PC-3 (cell line): ENCODE measurements at regions not wholly inside any gene's neighbourhood (a gene's known extent, or its start where the extent isn't known, plus 50 kb on each side); places are given as distances from the start of the nearest gene placed in this dataset.

Source experiments
- ATAC-seq: fragments of 200-7000 bp; cut with Tn5 transposase; 2 replicates; pipeline ENCODE4 v1.9.1; 2020; ENCODE audit warnings: mild to moderate bottlenecking, moderate library complexity
- BruUV-seq: library from RNA; stranded (reverse); fragments of 400-500 nt; replicated peaks from 2 replicates; lab custom pipeline; 2021; lab: Mats Ljungman, UMichigan
- CTCF ChIA-PET: fragments of 300-600 bp; sonication (Branson Sonifier 250); formaldehyde crosslinking; loops from one replicate; lab custom pipeline; 2022; ENCODE audit warnings: antibody characterized with exemption; lab: Charles Lee
- POLR2A ChIA-PET: fragments of 300-600 bp; sonication (Branson Sonifier 250); formaldehyde crosslinking; loops from one replicate; lab custom pipeline; 2022; ENCODE audit warnings: antibody characterized with exemption; ENCODE audit not compliant: unreplicated experiment; lab: Charles Lee
- DNase-seq: peaks from one replicate; pipeline ENCODE4 v3.0.0-alpha.2; 2015
- H2AFZ ChIP-seq: fragments of 300-600 bp; sonication (generic); 2 replicates; pipeline ENCODE4 v1.6.0; 2016; ENCODE audit warnings: antibody characterized with exemption, low read length
- H3F3A ChIP-seq: fragments of 300-600 bp; sonication (generic); one replicate; pipeline ENCODE4 v1.6.0; 2017; ENCODE audit warnings: antibody characterized with exemption, low read length, control low read depth, mild to moderate bottlenecking; ENCODE audit not compliant: unreplicated experiment
- H3K27ac ChIP-seq: fragments of 300-600 bp; sonication (generic); 2 replicates; pipeline ENCODE4 v1.5.1; 2016; ENCODE audit warnings: mild to moderate bottlenecking, low read length
- H3K27me3 ChIP-seq: fragments of 300-600 bp; sonication (generic); 2 replicates; pipeline ENCODE4 v1.6.1; 2016; ENCODE audit warnings: low read length, mixed read lengths
- H3K36me3 ChIP-seq: fragments of 300-600 bp; sonication (generic); 2 replicates; pipeline ENCODE4 v1.6.1; 2016; ENCODE audit warnings: low read depth, mixed run types, low read length, mixed read lengths
- H3K4me1 ChIP-seq: fragments of 300-600 bp; sonication (generic); 2 replicates; pipeline ENCODE4 v1.5.1; 2016; ENCODE audit warnings: low read length; ENCODE audit not compliant: insufficient read depth
- H3K4me2 ChIP-seq: fragments of 300-600 bp; sonication (generic); 2 replicates; pipeline ENCODE4 v1.6.0; 2016; ENCODE audit warnings: low read length
- H3K4me3 ChIP-seq: fragments of 300-600 bp; sonication (generic); 2 replicates; pipeline ENCODE4 v1.5.1; 2016; ENCODE audit warnings: mild to moderate bottlenecking, low read length, mixed read lengths
- H3K79me2 ChIP-seq: fragments of 300-600 bp; sonication (generic); 2 replicates; pipeline ENCODE4 v1.6.1; 2017; ENCODE audit warnings: low read length, mixed read lengths
- H3K9ac ChIP-seq: fragments of 300-600 bp; sonication (generic); 2 replicates; pipeline ENCODE4 v1.6.0; 2016; ENCODE audit warnings: mild to moderate bottlenecking, low read length
- H3K9me2 ChIP-seq: fragments of 300-600 bp; sonication (generic); replicated peaks from 2 replicates; pipeline ENCODE4 v1.6.1; 2016; ENCODE audit warnings: mixed run types, low read length, mixed read lengths
- H3K9me3 ChIP-seq: fragments of 300-600 bp; sonication (generic); 2 replicates; pipeline ENCODE4 v1.6.1; 2016; ENCODE audit warnings: low read length, mixed read lengths
- H4K20me1 ChIP-seq: fragments of 300-600 bp; sonication (generic); 2 replicates; pipeline ENCODE4 v1.6.1; 2016; ENCODE audit warnings: low read length, mixed read lengths
- CTCF ChIP-seq: fragments of 300-600 bp; sonication (generic); conservative IDR thresholded peaks from 2 replicates; pipeline ENCODE4 v1.5.1; 2017; ENCODE audit warnings: antibody characterized with exemption, low read depth, mild to moderate bottlenecking, low read length
- EZH2 ChIP-seq: fragments of 300-600 bp; sonication (generic); IDR thresholded peaks from one replicate; pipeline ENCODE4 v1.6.1; 2017; ENCODE audit warnings: antibody characterized with exemption, mild to moderate bottlenecking, low read length; ENCODE audit not compliant: unreplicated experiment
- EZH2phosphoT487 ChIP-seq: fragments of 300-600 bp; sonication (generic); IDR thresholded peaks from 2 replicates; pipeline ENCODE4 v1.6.1; 2018; ENCODE audit warnings: mild to moderate bottlenecking, antibody characterized with exemption, low read length, borderline replicate concordance
- intact Hi-C: fragments of 100-400 bp; cut with micrococcal nuclease; formaldehyde crosslinking; loops from 2 replicates; pipeline ENCODE4 v1.9.0; 2023

- H4K20me1 ChIP-seq, result no peaks in the 10 kb centered on the region
- DNase-seq (no peak), ATAC-seq (no peak)
- no peaks in the 10 kb centered on the region for H3K27me3 ChIP-seq
- no peaks in the 10 kb centered on the region for H3K9me3 ChIP-seq
- no peak overlapping the region for H3K27ac ChIP-seq
- BruUV-seq, result no TSS peak
- no peaks in the 10 kb centered on the region for H3K36me3 ChIP-seq
- ChIA-PET POLR2A (no interaction called here), CTCF (no interaction called here)
- H3K4me1 ChIP-seq, result no peaks in the 10 kb centered on the region
- H3K79me2 ChIP-seq, result no peaks in the 10 kb centered on the region
- no peak overlapping the region for H3K9ac ChIP-seq
- no peak overlapping the region for H3K4me2 ChIP-seq
- H2AFZ ChIP-seq, result no peak overlapping the region
- no peaks in the 10 kb centered on the region for H3F3A ChIP-seq
- H3K9me2 ChIP-seq, result no peaks in the 10 kb centered on the region
- H3K4me3 ChIP-seq, result no peak overlapping the region
- TF ChIP-seq EZH2 (no peak), EZH2phosphoT487 (no peak), CTCF (no peak)
- intact Hi-C loops, result no loop called here
Observed at GRCh38 chr5:111574311-111574710, 62.0 kb upstream of the STARD4 start.

- H4K20me1 ChIP-seq, result no peaks in the 10 kb centered on the region
- no peak overlapping the region for H3K27ac ChIP-seq
- H3K36me3 ChIP-seq, result no peaks in the 10 kb centered on the region
- no peak overlapping the region for H3K9ac ChIP-seq
- no peaks in the 10 kb centered on the region for H3K79me2 ChIP-seq
- CTCF ChIA-PET, result no interaction called here
- no peaks in the 10 kb centered on the region for H3K4me1 ChIP-seq
- H3K9me2 ChIP-seq, result no peaks in the 10 kb centered on the region
- no peak overlapping the region for H3K4me3 ChIP-seq
- H2AFZ ChIP-seq, result no peak overlapping the region
- intact Hi-C loops, result no loop called here
- DNase-seq, result no peak
- no TSS peak for BruUV-seq
- POLR2A ChIA-PET, result no interaction called here
- H3K4me2 ChIP-seq, result no peak overlapping the region
- TF ChIP-seq EZH2phosphoT487 (no peak), EZH2 (no peak)
- ATAC-seq, result no peak
- no peaks in the 10 kb centered on the region for H3F3A ChIP-seq
- no peaks in the 10 kb centered on the region for H3K27me3 ChIP-seq
- H3K9me3 ChIP-seq, result no peaks in the 10 kb centered on the region
Observed at GRCh38 chr5:111572561-111572960, 60.2 kb upstream of the STARD4 start.

DNA sequence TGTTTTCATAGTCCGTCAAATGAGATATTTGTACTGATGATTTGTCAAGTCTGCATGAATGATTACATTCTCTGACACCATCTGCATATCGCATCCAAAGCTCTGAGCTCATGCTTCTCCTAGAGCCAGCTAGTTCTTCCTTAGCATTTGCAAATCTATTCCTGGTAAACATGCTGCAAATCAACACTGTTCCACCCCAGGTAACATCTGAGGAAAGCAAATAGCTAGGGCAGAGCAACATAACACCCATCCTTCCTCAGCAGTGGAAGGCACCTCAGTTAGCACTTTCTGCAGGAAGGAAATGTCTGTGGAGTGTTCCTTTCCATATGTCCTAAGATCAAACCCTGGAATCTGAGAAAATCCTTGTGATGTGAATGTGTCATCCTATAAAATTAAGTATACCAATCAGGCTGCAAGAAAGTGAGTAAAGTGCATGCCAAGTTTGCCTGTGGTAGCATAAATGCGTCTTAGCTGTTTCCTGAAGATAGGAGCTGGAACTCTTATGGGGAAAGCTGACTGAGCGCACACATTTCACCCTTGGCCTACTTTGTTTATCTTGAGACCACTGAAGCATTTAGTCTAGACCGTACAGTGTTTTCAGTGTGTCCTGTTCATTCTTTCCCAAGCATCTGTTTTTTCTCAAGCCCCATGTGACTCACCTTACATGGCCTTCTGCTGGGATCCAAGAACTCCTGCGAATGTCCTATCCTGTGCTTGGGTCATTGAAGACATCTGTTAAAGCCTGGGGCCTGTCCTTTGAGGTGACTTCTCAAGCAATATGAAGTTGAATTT, 50.9 kb upstream of the STARD4 start:
- Histone ChIP-seq H3K79me2 (no peaks in the 10 kb centered on the region), H4K20me1 (no peaks in the 10 kb centered on the region), H3K27ac (no peak overlapping the region), H3K9ac (no peak overlapping the region), H3K4me3 (no peak overlapping the region), H3K4me1 (peaks cover 3% of the 10 kb centered on the region; the same call in 1 of the 2 replicates), H3K27me3 (no peaks in the 10 kb centered on the region), H3K4me2 (no peak overlapping the region), H2AFZ (no peak overlapping the region), H3K9me2 (no peaks in the 10 kb centered on the region), H3K36me3 (no peaks in the 10 kb centered on the region), H3K9me3 (no peaks in the 10 kb centered on the region), H3F3A (no peaks in the 10 kb centered on the region)
- ATAC-seq (no peak), DNase-seq (no peak)
- ChIA-PET CTCF (no interaction called here), POLR2A (no interaction called here)
- intact Hi-C loops, result no loop called here
- TF ChIP-seq CTCF (no peak), EZH2phosphoT487 (no peak), EZH2 (no peak)
- no TSS peak for BruUV-seq
